ENCODE measurements at regions not wholly inside any gene's neighbourhood (a gene's known extent, or its start where the extent isn't known, plus 50 kb on each side); places are given as distances from the start of the nearest gene placed in this dataset.

- Mint-ChIP-seq H3K9me3 (no peaks in the 10 kb centered on the region), H3K27me3 (ENCODE audit: low read depth) (peaks cover 3% of the 10 kb centered on the region), H3K4me1 (peaks cover 6% of the 10 kb centered on the region), H3K27ac (ENCODE audit: unreplicated experiment) (no peak overlapping the region), H3K36me3 (ENCODE audit: low read depth) (no peaks in the 10 kb centered on the region), H3K4me3 (no peak overlapping the region)
- DNase-seq (ENCODE audit: low read depth, low spot score): no peak
- TF ChIP-seq CTCF (conservative IDR thresholded peaks at IDR 0.05): no peak
Observed at GRCh38 chr20:52268184-52268749, 76.7 kb upstream of the ZFP64 start.

GRCh38 chr20:52267418-52267817, 75.8 kb upstream of the ZFP64 start:
- Mint-ChIP-seq H3K27ac (ENCODE audit: unreplicated experiment) (no peak overlapping the region), H3K36me3 (ENCODE audit: low read depth) (no peaks in the 10 kb centered on the region), H3K4me1 (peaks cover 6% of the 10 kb centered on the region), H3K4me3 (no peak overlapping the region), H3K27me3 (ENCODE audit: low read depth) (peaks cover 9% of the 10 kb centered on the region), H3K9me3 (no peaks in the 10 kb centered on the region)
- no peak for DNase-seq (ENCODE audit: low read depth, low spot score)
- TF ChIP-seq CTCF (conservative IDR thresholded peaks at IDR 0.05): no peak

- peaks cover 10% of the 10 kb centered on the region for H3K27me3 Mint-ChIP-seq (ENCODE audit: low read depth)
- no peaks in the 10 kb centered on the region for H3K36me3 Mint-ChIP-seq (ENCODE audit: low read depth)
Observed at GRCh38 chr20:52263757-52264156, 72.2 kb upstream of the ZFP64 start.

GRCh38 chr20:52261792-52262191, 70.2 kb upstream of the ZFP64 start:
- Mint-ChIP-seq H3K36me3 (ENCODE audit: low read depth) (peaks cover 4% of the 10 kb centered on the region), H3K27ac (ENCODE audit: unreplicated experiment) (no peak overlapping the region), H3K9me3 (peaks cover 8% of the 10 kb centered on the region), H3K4me1 (no peaks in the 10 kb centered on the region), H3K4me3 (no peak overlapping the region), H3K27me3 (ENCODE audit: low read depth) (peaks cover 10% of the 10 kb centered on the region)
- DNase-seq (ENCODE audit: low read depth, low spot score): no peak
- no peak for TF ChIP-seq CTCF (conservative IDR thresholded peaks at IDR 0.05)

More at GRCh38 chr20:52263757-52264156, 72.2 kb upstream of the ZFP64 start:
- no peak for TF ChIP-seq CTCF (conservative IDR thresholded peaks at IDR 0.05)
- Mint-ChIP-seq H3K4me1 (no peaks in the 10 kb centered on the region), H3K4me3 (no peak overlapping the region), H3K27ac (ENCODE audit: unreplicated experiment) (no peak overlapping the region), H3K9me3 (no peaks in the 10 kb centered on the region)
- DNase-seq (ENCODE audit: low read depth, low spot score): no peak

- H3K4me1 Mint-ChIP-seq: no peaks in the 10 kb centered on the region
- H3K27me3 Mint-ChIP-seq (ENCODE audit: low read depth): peaks cover 10% of the 10 kb centered on the region
- H3K9me3 Mint-ChIP-seq: peaks cover 8% of the 10 kb centered on the region
- DNase-seq (ENCODE audit: low read depth, low spot score): no peak
- peaks cover 4% of the 10 kb centered on the region for H3K36me3 Mint-ChIP-seq (ENCODE audit: low read depth)
- no peak for TF ChIP-seq CTCF (conservative IDR thresholded peaks at IDR 0.05)
- H3K4me3 Mint-ChIP-seq: no peak overlapping the region
- H3K27ac Mint-ChIP-seq (ENCODE audit: unreplicated experiment): no peak overlapping the region
Observed at GRCh38 chr20:52259295-52259694, 67.7 kb upstream of the ZFP64 start.

All from neural crest cell (in vitro differentiated cells).